H9 (cell line): ENCODE measurements at regions not wholly inside any gene's neighbourhood (a gene's known extent, or its start where the extent isn't known, plus 50 kb on each side); places are given as distances from the start of the nearest gene placed in this dataset.

Experiments used
- DNase-seq: peaks from one replicate; pipeline ENCODE4 v3.0.0-alpha.2; 2017
- H2AFZ ChIP-seq: one replicate; pipeline ENCODE4 v1.6.1; 2013; ENCODE audit warnings: mild to moderate bottlenecking, low read length, control low read depth, moderate library complexity
- H2AK5ac ChIP-seq: 2 replicates; pipeline ENCODE4 v1.6.1; 2013; ENCODE audit warnings: low read length, control low read depth, mixed read lengths; ENCODE audit not compliant: insufficient read length
- H2BK120ac ChIP-seq: one replicate; pipeline ENCODE4 v1.6.1; 2013; ENCODE audit warnings: low read depth, mild to moderate bottlenecking, low read length, control low read depth, inconsistent platforms; ENCODE audit not compliant: poor library complexity, severe bottlenecking
- H2BK12ac ChIP-seq: 2 replicates; pipeline ENCODE4 v1.6.1; 2013; ENCODE audit warnings: low read length, control low read depth, mixed read lengths, low read depth; ENCODE audit not compliant: insufficient read length
- H2BK15ac ChIP-seq: 2 replicates; pipeline ENCODE4 v1.6.1; 2013; ENCODE audit warnings: low read depth, low read length, control low read depth
- H2BK20ac ChIP-seq: one replicate; pipeline ENCODE4 v1.6.1; 2013; ENCODE audit warnings: low read depth, mild to moderate bottlenecking, low read length, control low read depth, inconsistent platforms; ENCODE audit not compliant: poor library complexity, severe bottlenecking
- H2BK5ac ChIP-seq: 2 replicates; pipeline ENCODE4 v1.6.1; 2013; ENCODE audit warnings: low read length, control low read depth, mixed read lengths; ENCODE audit not compliant: insufficient read length
- H3K14ac ChIP-seq: 2 replicates; pipeline ENCODE4 v1.6.1; 2013; ENCODE audit warnings: low read length, control low read depth; ENCODE audit not compliant: insufficient read depth
- H3K18ac ChIP-seq: 2 replicates; pipeline ENCODE4 v1.6.1; 2013; ENCODE audit warnings: low read depth, mild to moderate bottlenecking, mixed read lengths, low read length, control low read depth; ENCODE audit not compliant: insufficient read length
- H3K23ac ChIP-seq: 2 replicates; pipeline ENCODE4 v1.6.1; 2013; ENCODE audit warnings: low read length, control low read depth, mixed read lengths, low read depth; ENCODE audit not compliant: insufficient read length
- H3K23me2 ChIP-seq: 2 replicates; pipeline ENCODE4 v1.6.1; 2013; ENCODE audit warnings: low read depth, mild to moderate bottlenecking, mixed read lengths, low read length, control low read depth; ENCODE audit not compliant: insufficient read length, poor library complexity, severe bottlenecking
- H3K27ac ChIP-seq: 2 replicates; pipeline ENCODE4 v1.5.1; 2013; ENCODE audit warnings: low read length, control low read depth, mixed read lengths, low read depth; ENCODE audit not compliant: insufficient read length
- H3K27me3 ChIP-seq: 2 replicates; pipeline ENCODE4 v1.6.1; 2013; ENCODE audit warnings: low read length, control low read depth, inconsistent platforms; ENCODE audit not compliant: insufficient read depth
- H3K4ac ChIP-seq: 2 replicates; pipeline ENCODE4 v1.6.1; 2013; ENCODE audit warnings: low read depth, mild to moderate bottlenecking, control low read depth, inconsistent platforms, low read length, moderate library complexity
- H3K4me1 ChIP-seq: 2 replicates; pipeline ENCODE4 v1.6.1; 2013; ENCODE audit warnings: low read length, control low read depth, inconsistent platforms; ENCODE audit not compliant: insufficient read depth
- H3K4me2 ChIP-seq: 2 replicates; pipeline ENCODE4 v1.6.1; 2013; ENCODE audit warnings: low read length, control low read depth, mixed read lengths; ENCODE audit not compliant: insufficient read length, insufficient read depth
- H3K56ac ChIP-seq: 2 replicates; pipeline ENCODE4 v1.6.1; 2013; ENCODE audit warnings: low read depth, mild to moderate bottlenecking, mixed read lengths, low read length, control low read depth; ENCODE audit not compliant: insufficient read length
- H3K79me1 ChIP-seq: 2 replicates; pipeline ENCODE4 v1.6.1; 2013; ENCODE audit warnings: low read depth, mild to moderate bottlenecking, moderate library complexity, low read length, control low read depth, inconsistent platforms; ENCODE audit not compliant: insufficient read depth, poor library complexity, severe bottlenecking
- H3K79me2 ChIP-seq: 2 replicates; pipeline ENCODE4 v1.6.1; 2013; ENCODE audit warnings: low read length, control low read depth, inconsistent platforms; ENCODE audit not compliant: insufficient read depth
- H3K9ac ChIP-seq: 2 replicates; pipeline ENCODE4 v1.6.1; 2013; ENCODE audit warnings: low read length, control low read depth, mixed read lengths; ENCODE audit not compliant: insufficient read length; ENCODE audit errors: extremely low read depth
- H3K9me3 ChIP-seq: one replicate; pipeline ENCODE4 v1.6.1; 2013; ENCODE audit warnings: low read depth, low read length, inconsistent platforms; ENCODE audit not compliant: control insufficient read depth
- H3T11ph ChIP-seq: one replicate; pipeline ENCODE4 v1.6.1; 2013; ENCODE audit warnings: mild to moderate bottlenecking, low read length, control low read depth, inconsistent platforms
- H4K20me1 ChIP-seq: one replicate; pipeline ENCODE4 v1.6.1; 2013; ENCODE audit not compliant: control insufficient read depth, insufficient read length, insufficient read depth
- H4K5ac ChIP-seq: 2 replicates; pipeline ENCODE4 v1.6.1; 2013; ENCODE audit warnings: low read depth, mild to moderate bottlenecking, mixed read lengths, low read length, control low read depth; ENCODE audit not compliant: insufficient read length
- H4K8ac ChIP-seq: replicated peaks from 2 replicates; pipeline ENCODE4 v1.6.1; 2013; ENCODE audit warnings: low read length, control low read depth, mixed read lengths, low read depth; ENCODE audit not compliant: insufficient read length
- H4K91ac ChIP-seq: 2 replicates; pipeline ENCODE4 v1.6.1; 2013; ENCODE audit warnings: low read depth, mild to moderate bottlenecking, moderate library complexity, mixed read lengths, low read length, control low read depth; ENCODE audit not compliant: insufficient read length
- H3K27ac Mint-ChIP-seq, 3 experiments: 2 replicates in 2 of 3; 3 replicates in 1 of 3; pipeline ENCODE4 v1.8.0; 2020 to 2021; ENCODE audit warnings: mixed read lengths in 3 of 3, mild to moderate bottlenecking in 1 of 3, moderate library complexity in 1 of 3
- H3K27me3 Mint-ChIP-seq: 2 replicates; pipeline ENCODE4 v1.8.0; 2021; ENCODE audit warnings: low read depth, mild to moderate bottlenecking, moderate library complexity, mixed read lengths
- H3K36me3 Mint-ChIP-seq, 3 experiments: 2 replicates in 2 of 3; 3 replicates in 1 of 3; pipeline ENCODE4 v1.8.0; 2020 to 2021; ENCODE audit warnings: low read depth in 3 of 3, mixed read lengths in 3 of 3; ENCODE audit not compliant: insufficient read depth in 1 of 3
- H3K4me1 Mint-ChIP-seq, 2 experiments: 2 replicates each; pipeline ENCODE4 v1.8.0; 2020; ENCODE audit warnings: mixed read lengths in 2 of 2
- H3K4me3 Mint-ChIP-seq, 2 experiments: 2 replicates in 1 of 2; 3 replicates in 1 of 2; pipeline ENCODE4 v1.8.0; 2020 to 2021; ENCODE audit warnings: mild to moderate bottlenecking in 2 of 2, mixed read lengths in 2 of 2, moderate library complexity in 1 of 2
- H3K9me3 Mint-ChIP-seq, 2 experiments: 2 replicates in 1 of 2; 3 replicates in 1 of 2; pipeline ENCODE4 v1.8.0; 2020; ENCODE audit warnings: mild to moderate bottlenecking in 2 of 2, mixed read lengths in 2 of 2, moderate library complexity in 1 of 2
- WGBS: extraction: QIAGEN DNeasy Blood & Tissue Kit; methylation state at CpG from one replicate; pipeline ENCODE4 v1.1.7; 2013; ENCODE audit warnings: missing lambda C conversion rate, low lambda C conversion rate, mixed read lengths; ENCODE audit not compliant: insufficient read length; ENCODE audit errors: extremely low coverage; 5-methylcytosine and 5-hydroxymethylcytosine counted together
- TF ChIP-seq, protein P1 (sequence below): fragments of 200-600 bp; sonication (generic); conservative IDR thresholded peaks from 3 replicates; pipeline ENCODE4 v1.8.0; 2021; ENCODE audit warnings: antibody characterized with exemption, mild to moderate bottlenecking

DNA sequence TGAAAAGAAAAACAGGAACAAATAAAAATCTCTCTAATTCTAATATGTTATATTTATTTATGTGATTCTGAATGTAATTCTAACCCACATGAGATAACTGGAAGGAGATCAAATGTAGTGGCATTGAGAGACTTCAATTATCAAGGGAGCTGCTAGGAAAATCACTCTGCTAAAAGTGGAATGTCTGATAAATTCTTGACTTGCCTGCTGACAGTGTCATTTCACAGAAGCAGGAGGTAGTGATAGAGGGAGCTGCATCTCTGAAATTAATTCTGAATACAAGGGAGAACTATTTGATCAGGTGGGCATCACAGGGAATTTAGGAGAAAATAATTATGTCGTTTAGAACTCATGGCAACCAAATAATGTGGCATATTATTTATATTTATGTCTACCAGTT, 303.6 kb downstream of the BCAT1 start:
- no peak for DNase-seq
- Histone ChIP-seq H2AK5ac (no peak overlapping the region), H2BK5ac (no peak overlapping the region), H3K18ac (no peak overlapping the region), H2BK120ac (no peak overlapping the region), H3K14ac (no peak overlapping the region), H3K23ac (no peak overlapping the region), H4K91ac (no peak overlapping the region), H3K4me1 (no peaks in the 10 kb centered on the region), H4K8ac (no peak overlapping the region), H3K79me2 (no peaks in the 10 kb centered on the region), H3K4ac (no peak overlapping the region), H3K4me2 (no peak overlapping the region), H3T11ph (no peak overlapping the region), H3K9ac (no peak overlapping the region), H4K5ac (no peak overlapping the region), H3K79me1 (no peaks in the 10 kb centered on the region), H3K9me3 (no peaks in the 10 kb centered on the region), H4K20me1 (no peaks in the 10 kb centered on the region), H3K27me3 (no peaks in the 10 kb centered on the region; the same call in 1 of the 2 replicates), H2BK20ac (no peak overlapping the region), H3K27ac (no peak overlapping the region), H3K23me2 (no peaks in the 10 kb centered on the region), H2BK12ac (no peak overlapping the region), H2BK15ac (no peak overlapping the region), H3K56ac (no peak overlapping the region), H2AFZ (no peak overlapping the region)
- H3K27me3 Mint-ChIP-seq: no peaks in the 10 kb centered on the region
- TF ChIP-seq, protein P1, sequence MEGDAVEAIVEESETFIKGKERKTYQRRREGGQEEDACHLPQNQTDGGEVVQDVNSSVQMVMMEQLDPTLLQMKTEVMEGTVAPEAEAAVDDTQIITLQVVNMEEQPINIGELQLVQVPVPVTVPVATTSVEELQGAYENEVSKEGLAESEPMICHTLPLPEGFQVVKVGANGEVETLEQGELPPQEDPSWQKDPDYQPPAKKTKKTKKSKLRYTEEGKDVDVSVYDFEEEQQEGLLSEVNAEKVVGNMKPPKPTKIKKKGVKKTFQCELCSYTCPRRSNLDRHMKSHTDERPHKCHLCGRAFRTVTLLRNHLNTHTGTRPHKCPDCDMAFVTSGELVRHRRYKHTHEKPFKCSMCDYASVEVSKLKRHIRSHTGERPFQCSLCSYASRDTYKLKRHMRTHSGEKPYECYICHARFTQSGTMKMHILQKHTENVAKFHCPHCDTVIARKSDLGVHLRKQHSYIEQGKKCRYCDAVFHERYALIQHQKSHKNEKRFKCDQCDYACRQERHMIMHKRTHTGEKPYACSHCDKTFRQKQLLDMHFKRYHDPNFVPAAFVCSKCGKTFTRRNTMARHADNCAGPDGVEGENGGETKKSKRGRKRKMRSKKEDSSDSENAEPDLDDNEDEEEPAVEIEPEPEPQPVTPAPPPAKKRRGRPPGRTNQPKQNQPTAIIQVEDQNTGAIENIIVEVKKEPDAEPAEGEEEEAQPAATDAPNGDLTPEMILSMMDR: no peak
- no peaks in the 10 kb centered on the region for H3K36me3 Mint-ChIP-seq
- H3K9me3 Mint-ChIP-seq: no peaks in the 10 kb centered on the region
- H3K4me1 Mint-ChIP-seq: peaks cover 0 to 3% of the 10 kb centered on the region in 2 experiments; a peak in 1 of 4 replicates
- no CpG with 5 or more reads among the region's 1 CpG for WGBS
- no peak overlapping the region for H3K4me3 Mint-ChIP-seq
- no peak overlapping the region for H3K27ac Mint-ChIP-seq
